DND-41 (cell line): ENCODE measurements at regions not wholly inside any gene's neighbourhood (a gene's known extent, or its start where the extent isn't known, plus 50 kb on each side); places are given as distances from the start of the nearest gene placed in this dataset.

Source experiments
- CTCF ChIP-seq: IDR thresholded peaks from 2 replicates; pipeline ENCODE4 v1.5.1; 2012; ENCODE audit warnings: borderline replicate concordance, low read length, moderate library complexity, mild to moderate bottlenecking; ENCODE audit not compliant: poor library complexity, severe bottlenecking; ENCODE audit errors: extremely low read depth
- EZH2 ChIP-seq: IDR thresholded peaks from 3 replicates; pipeline ENCODE4 v1.6.1; 2012; ENCODE audit warnings: borderline replicate concordance, low read depth, mild to moderate bottlenecking, moderate library complexity, low read length, inconsistent platforms; ENCODE audit not compliant: severe bottlenecking

GRCh38 chr13:107712145-107712860 is 503.0 kb downstream of the LIG4 start:
- TF ChIP-seq CTCF (no peak), EZH2 (no peak)
